HG03520 (cell line): ENCODE measurements at regions not wholly inside any gene's neighbourhood (a gene's known extent, or its start where the extent isn't known, plus 50 kb on each side); places are given as distances from the start of the nearest gene placed in this dataset.

Experiments
- ATAC-seq: cut with Tn5 transposase; IDR thresholded peaks from one replicate; pipeline ENCODE4 v1.9.1; 2021; ENCODE audit warnings: mild to moderate bottlenecking, moderate library complexity; ENCODE audit not compliant: unreplicated experiment

DNA sequence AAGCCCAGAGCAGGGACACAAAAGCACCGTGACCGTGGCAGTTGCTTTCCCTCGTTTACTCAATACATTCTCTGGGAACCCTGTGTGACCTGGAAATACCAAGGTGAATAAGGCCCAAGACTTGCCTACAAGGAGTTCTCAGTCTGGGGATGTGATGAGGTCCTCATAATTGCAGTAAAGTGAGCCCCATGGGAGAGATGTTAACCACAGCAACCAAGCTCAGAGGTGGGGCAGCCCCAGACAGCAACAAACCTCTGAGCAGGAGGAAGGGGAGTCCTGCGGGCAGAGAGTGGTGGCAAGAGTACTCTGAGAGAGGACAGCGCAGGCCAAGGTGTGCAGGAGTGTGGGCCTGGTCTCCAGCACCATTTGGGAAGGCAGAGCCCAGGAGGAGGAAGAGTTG lies 91.6 kb downstream of the TTC32 start:
- no peak for ATAC-seq

GRCh38 chr2:19809206-19809605 lies 92.6 kb downstream of the TTC32 start:
- no peak for ATAC-seq

- no peak for ATAC-seq
Measured at GRCh38 chr2:19807866-19808265, 93.9 kb downstream of the TTC32 start.

- ATAC-seq = no peak
Measured at GRCh38 chr2:19807346-19807745, 94.4 kb downstream of the TTC32 start.

DNA sequence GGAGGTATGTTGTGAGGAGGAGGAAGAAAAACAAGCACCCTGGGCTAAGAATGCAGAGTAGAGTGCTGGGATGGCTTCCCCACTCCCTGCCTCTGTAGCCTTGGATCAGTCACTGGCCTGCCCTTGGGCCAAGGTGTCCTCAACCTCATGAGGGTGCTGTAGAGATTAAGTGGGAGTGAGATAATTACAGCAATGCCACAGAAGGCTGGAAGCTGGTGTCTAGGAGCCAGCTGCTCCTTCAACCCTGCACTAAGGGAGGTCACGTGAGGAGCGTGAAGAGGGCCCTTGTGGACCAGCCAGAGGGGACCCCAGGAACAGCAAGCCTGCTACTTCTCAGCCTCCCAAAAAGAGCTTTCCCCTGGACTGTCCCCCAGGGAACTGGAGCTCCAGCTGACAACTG lies 95.2 kb downstream of the TTC32 start:
- no peak for ATAC-seq

- no peak for ATAC-seq
Measured at GRCh38 chr2:19806131-19806530, 95.7 kb downstream of the TTC32 start.

- no peak for ATAC-seq
Measured at GRCh38 chr2:19805266-19805665, 96.5 kb downstream of the TTC32 start.

GRCh38 chr2:19804639-19805260 lies 97.0 kb downstream of the TTC32 start:
- ATAC-seq = no peak

DNA sequence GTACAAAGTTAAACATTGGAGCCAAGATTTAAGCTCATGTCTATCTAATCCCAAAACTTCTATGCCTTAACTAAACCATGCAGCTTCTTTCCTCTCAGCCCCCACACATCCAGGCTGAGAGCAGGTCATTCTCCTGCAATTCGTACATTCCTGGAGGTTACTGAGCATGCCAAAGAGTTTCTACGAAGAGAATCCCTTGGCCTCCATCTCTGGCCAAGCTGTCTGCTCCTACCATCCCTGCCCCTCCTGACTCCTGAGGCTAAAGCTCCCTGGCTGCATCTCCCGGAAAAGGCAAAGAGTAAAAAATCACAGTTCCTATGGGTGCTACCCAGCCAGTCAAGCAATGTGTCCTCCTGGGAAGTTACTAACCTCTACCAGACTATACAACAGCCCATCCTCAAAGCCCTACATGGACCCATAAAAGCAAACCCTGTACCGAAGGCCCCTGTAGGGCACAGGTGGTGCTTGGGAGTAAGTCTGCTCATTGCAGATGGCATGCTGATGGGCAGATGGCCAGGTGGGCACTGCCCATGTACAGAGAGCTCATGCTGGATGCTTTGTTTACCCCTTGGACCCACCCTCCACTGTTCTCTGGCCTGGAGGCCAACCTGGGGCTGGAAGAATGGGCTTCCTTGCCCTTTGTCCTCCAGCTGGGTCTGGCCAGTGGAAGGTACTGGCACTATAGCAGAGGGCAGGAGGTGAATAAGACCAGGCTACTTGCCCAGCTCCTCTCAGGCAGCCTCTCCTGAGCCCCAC lies 99.5 kb downstream of the TTC32 start:
- no peak for ATAC-seq

DNA sequence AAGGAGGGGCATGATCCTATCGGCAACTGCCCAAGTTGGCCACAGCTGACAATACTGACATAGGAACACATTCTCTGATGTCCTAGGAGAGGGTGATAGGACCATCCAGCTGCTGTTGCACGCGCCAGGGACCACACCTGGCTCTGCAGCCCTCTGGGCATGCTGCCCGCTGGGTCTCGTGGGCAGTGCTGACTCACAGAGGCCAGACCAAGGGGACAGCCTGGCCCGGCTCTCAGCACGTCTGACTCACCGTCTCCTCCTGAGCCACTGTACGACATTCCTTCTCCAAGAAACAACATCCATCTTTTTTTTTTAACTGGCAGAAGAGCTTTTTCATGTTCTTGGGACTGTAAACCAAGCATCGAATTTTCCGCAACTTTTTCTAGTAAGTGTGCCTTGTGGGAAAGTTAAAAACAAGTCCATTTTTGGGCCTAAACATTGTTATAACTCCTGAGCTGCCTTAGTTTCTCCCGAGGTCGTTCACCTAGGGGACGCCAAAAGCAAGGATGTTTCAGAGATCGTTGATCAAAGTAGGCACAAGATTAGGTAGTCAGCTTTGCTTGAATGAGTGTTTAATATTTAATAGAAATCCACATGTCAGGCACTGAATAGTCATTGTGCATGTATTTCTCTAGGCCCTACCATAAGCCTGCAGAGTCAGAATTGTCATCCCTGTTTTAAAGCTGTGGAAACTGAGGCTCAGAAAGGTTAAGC lies 100.3 kb downstream of the TTC32 start:
- no peak for ATAC-seq

- ATAC-seq = no peak
Measured at GRCh38 chr2:19800796-19801195, 101.0 kb downstream of the TTC32 start.

DNA sequence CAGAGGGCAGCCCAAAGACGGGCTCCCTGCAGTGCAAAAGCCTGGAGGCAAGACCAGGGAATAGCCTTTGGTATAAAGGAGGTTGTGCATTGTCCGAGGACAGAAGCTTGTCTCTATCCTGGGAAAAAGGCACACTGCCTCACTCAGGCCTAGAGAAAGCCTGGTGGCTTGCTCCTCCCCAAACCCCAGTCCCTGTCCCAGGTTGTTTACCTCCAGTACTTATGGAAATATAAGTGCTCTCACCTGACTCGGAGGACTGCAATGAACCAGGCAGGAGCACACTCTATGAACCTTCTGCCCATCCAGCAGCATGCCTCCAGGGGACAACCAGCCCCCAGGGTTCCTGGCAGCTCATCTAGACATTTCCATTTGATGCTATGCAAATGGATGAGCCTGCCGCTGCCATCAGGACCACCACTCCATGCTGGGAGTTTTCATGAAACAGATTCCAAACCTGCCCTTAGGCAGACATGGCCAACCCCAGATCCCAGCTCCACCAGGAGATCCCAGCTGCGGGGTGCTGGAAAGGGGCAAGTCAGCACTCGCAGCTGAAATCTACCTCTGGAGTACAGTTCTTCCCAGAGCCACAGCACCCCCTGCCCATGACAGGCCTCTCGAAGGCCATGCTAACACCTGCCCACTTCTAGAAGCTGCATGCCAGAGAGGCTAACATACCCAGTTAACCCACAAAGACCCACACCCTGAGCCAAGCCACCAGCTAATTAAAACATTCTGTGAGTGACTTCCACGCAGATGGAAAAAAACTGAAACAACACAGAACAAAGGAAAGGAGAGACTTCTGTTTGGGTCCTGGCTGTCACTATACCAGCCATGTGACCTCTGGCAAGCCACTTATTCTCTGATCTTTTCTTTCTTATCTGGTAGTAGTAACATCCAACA lies 101.7 kb downstream of the TTC32 start:
- no peak for ATAC-seq

DNA sequence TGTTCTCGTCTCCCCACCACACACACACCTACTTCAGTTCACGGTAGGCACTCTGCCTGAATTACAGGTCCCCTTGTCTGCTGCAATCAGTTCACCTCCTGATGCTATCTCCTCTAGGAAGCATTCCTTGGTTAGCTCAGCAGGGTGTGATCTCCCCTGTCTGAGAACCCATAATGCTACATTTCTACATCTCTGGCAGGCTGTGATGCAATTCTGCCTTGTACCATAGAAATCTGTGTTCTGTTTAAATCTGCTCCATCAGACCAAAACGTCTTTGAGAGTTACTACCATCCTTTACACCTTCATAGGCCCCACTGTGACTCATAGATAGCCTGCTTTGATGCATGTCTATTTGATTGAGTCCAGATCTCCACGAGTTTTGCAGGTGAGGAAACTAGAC lies 103.9 kb downstream of the TTC32 start:
- no peak for ATAC-seq

DNA sequence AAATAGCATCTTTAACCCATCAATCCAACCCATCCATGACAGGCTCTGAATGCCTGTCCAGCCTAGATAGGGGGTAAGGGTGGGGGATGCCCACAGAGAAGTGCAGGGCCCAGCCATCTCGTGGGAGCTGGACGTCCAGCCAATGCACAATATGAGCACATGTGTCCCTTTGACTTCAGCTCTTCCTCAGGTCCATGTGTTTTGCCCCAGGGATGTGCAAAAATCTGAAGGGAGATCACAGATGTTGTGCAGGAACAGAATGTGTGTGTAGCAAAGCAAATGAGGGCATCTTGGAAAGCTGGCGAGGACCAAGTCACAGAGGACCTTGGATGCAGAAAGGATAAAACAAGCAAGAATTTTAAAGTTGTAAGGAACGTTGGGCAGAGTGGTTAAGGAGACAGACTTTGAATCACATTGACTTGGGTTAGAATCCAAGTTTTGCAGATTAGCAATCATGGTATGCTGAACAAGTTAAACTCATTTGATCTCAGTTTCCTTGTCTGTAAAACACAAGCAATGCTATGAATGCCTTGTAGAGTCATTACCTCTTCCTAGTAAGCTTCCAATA lies 104.5 kb downstream of the TTC32 start:
- no peak for ATAC-seq

DNA sequence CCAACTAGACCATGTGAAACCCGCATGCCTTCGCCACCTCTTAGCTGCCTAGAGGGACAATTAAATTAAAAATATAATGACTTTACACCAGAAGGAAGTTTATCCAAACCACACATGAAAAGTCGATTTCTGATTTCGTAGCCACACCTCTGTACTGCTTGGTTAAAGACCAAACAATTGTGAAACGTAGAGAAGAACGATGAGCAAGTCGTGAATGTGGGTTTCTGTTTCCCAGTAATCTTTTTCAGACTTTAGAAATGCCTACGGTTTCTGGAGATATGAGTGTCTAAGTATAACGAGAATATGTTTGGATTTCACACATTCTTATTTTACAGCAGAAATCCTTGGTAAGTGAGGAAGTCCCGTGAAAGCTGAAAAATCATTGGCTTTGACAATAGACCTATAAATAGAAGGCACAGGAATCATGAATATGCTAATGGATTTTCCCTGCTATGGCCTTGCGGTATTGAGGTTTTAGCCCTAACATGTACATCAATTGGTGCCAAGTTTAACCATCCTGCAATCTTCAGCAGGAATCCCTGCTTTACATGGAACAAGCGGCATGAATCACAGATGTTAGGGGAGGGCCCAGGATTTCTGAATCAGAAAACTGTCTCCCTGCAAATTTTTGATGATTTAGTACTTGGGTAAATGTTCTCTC lies 105.6 kb downstream of the TTC32 start:
- no peak for ATAC-seq

DNA sequence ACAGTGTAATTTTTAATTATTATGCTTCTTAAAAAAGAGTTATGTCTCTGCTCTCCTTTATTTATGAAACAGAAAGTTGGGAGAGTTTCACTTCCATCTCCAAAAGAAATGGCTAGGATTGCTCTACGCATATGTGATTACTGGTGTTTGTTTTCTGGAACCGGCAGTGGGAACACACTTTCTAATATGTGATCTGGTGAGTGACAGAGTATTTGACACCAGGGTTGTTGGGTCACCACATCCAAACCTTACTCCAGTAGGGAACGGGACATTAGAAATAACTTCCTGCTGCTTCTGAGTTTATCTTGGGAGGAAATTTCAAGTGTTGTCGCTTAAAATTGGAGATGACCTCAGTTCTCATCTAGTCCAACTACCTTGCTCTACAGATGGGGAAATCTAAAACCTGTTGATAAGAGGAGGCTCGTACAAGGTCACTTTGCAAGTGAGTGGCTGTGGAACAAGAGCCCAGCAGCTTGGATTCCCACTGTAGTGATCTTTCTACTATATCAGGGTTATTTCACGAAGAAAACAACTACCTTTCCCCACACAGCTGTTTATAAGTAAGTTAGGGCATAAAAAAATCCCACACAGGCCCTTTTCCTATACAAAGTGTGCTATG lies 108.5 kb downstream of the TTC32 start:
- ATAC-seq = no peak

GRCh38 chr2:19790291-19790690 lies 111.5 kb downstream of the TTC32 start:
- ATAC-seq = no peak

- no peak for ATAC-seq
Measured at GRCh38 chr2:19787134-19787533, 114.6 kb downstream of the TTC32 start.

DNA sequence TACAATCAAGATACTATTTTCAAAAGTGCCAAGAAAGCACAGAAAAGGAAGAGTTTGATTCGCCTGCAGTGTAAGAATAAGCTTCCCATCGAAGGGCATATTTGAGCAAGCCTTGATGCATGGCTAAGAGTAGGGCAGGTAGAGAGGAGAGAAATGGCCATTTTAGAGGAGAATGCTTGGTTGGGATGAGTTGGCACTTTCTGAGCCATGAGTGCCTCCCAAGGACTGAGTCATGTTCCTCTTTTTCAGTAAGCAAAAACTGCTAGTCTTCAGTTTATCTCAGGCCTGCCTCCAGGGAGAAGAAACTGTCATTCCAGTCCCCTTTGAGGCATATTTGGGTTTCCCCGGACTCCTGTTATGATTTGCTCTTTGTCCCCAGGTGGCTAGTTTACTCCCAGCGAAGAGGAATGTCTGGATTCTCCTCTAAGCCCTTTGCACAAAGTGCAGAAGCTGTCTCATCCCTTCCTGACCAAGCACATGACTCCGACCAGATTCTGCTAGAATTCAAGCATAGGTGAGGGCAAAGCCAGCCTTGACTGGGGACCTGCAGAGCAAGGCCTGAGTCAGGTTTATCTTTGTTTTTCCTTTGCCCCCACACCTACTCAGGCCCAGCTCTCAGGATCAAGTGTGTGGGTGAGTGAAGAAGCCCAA lies 115.2 kb downstream of the TTC32 start:
- peak; percentile 69 for ATAC-seq
